MM.1S (cell line): ENCODE measurements at regions not wholly inside any gene's neighbourhood (a gene's known extent, or its start where the extent isn't known, plus 50 kb on each side); places are given as distances from the start of the nearest gene placed in this dataset.

Experiments
- DNase-seq: peaks from one replicate; pipeline ENCODE4 v3.0.0-alpha.2; 2015
- H2AFZ ChIP-seq: fragments of 300-600 bp; sonication (generic); 2 replicates; pipeline ENCODE4 v1.6.0; 2016; ENCODE audit warnings: antibody characterized with exemption, low read length
- H3F3A ChIP-seq: fragments of 300-600 bp; sonication (generic); 2 replicates; pipeline ENCODE4 v1.6.1; 2016; ENCODE audit warnings: mild to moderate bottlenecking, antibody characterized with exemption, low read length, moderate library complexity, mixed read lengths; ENCODE audit not compliant: insufficient read depth
- H3K27ac ChIP-seq: fragments of 300-600 bp; sonication (generic); 2 replicates; pipeline ENCODE4 v1.5.1; 2016; ENCODE audit warnings: mild to moderate bottlenecking, low read length
- H3K27me3 ChIP-seq: fragments of 300-600 bp; sonication (generic); replicated peaks from 2 replicates; pipeline ENCODE4 v1.6.0; 2016; ENCODE audit warnings: low read length; ENCODE audit not compliant: insufficient read depth
- H3K36me3 ChIP-seq: fragments of 300-600 bp; sonication (generic); replicated peaks from 2 replicates; pipeline ENCODE4 v1.6.1; 2016; ENCODE audit warnings: mild to moderate bottlenecking, low read length, mixed read lengths; ENCODE audit not compliant: insufficient read depth
- H3K4me1 ChIP-seq: fragments of 300-600 bp; sonication (generic); 2 replicates; pipeline ENCODE4 v1.6.1; 2016; ENCODE audit warnings: low read length, mixed read lengths
- H3K4me2 ChIP-seq: fragments of 300-600 bp; sonication (generic); 2 replicates; pipeline ENCODE4 v1.6.0; 2016; ENCODE audit warnings: low read depth, low read length
- H3K4me3 ChIP-seq: fragments of 300-600 bp; sonication (generic); 2 replicates; pipeline ENCODE4 v1.5.1; 2016; ENCODE audit warnings: low read length, mixed read lengths
- H3K79me2 ChIP-seq: fragments of 300-600 bp; sonication (generic); 2 replicates; pipeline ENCODE4 v1.6.1; 2016; ENCODE audit warnings: mixed run types, low read length, mixed read lengths
- H3K9ac ChIP-seq: fragments of 300-600 bp; sonication (generic); 2 replicates; pipeline ENCODE4 v1.6.1; 2016; ENCODE audit warnings: low read length, mixed read lengths
- H3K9me2 ChIP-seq: fragments of 300-600 bp; sonication (generic); replicated peaks from 2 replicates; pipeline ENCODE4 v1.6.1; 2016; ENCODE audit warnings: mild to moderate bottlenecking, low read length, mixed read lengths; ENCODE audit not compliant: insufficient read depth
- H3K9me3 ChIP-seq: fragments of 300-600 bp; sonication (generic); replicated peaks from 2 replicates; pipeline ENCODE4 v1.6.1; 2016; ENCODE audit warnings: mild to moderate bottlenecking, low read length, mixed read lengths; ENCODE audit not compliant: insufficient read depth
- H4K20me1 ChIP-seq: fragments of 300-600 bp; sonication (generic); 2 replicates; pipeline ENCODE4 v1.6.1; 2016; ENCODE audit warnings: mild to moderate bottlenecking, low read length, moderate library complexity, mixed read lengths; ENCODE audit not compliant: insufficient read depth
- CTCF ChIP-seq: fragments of 300-600 bp; sonication (generic); IDR thresholded peaks from 2 replicates; pipeline ENCODE4 v1.5.1; 2016; ENCODE audit warnings: antibody characterized with exemption, low read length, mixed read lengths
- EZH2 ChIP-seq: fragments of 300-600 bp; sonication (generic); optimal IDR thresholded peaks from 2 replicates; pipeline ENCODE3; 2017; ENCODE audit warnings: low read depth, mild to moderate bottlenecking, antibody characterized with exemption, low read length, mixed read lengths
- EZH2phosphoT487 ChIP-seq: fragments of 300-600 bp; sonication (generic); IDR thresholded peaks from 2 replicates; pipeline ENCODE4 v1.6.1; 2018; ENCODE audit warnings: antibody characterized with exemption, low read length

DNA sequence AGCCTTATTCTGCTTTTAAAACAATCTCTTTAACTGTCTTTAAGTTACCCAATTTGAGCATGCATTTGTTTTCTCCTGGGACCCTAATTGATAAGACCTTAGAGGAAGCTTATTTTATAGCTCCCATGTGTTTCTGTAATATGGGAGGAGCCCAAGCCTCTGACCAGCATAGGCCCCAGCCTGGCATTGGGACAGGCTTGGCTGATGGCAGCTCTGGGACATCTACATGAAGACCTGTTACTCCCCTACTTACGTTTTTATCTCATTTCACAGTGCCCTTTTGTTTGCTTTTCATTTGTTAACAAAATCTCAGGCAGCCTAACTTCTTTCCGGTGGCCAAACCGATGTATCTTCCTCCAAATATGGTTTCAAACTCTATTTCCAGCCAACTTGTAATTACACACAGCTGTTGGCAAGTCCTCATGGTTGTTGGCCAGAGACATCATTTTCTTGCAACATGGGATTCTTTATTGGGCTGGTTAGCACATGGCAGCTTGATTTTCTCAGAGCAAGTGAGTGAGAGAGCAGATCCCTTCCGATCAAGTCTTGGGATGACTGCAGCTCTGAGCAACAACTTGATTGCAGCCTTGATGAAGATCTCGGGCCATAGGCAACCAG is 1117.5 kb downstream of the AACS start:
- no peak for DNase-seq
- H3K9ac ChIP-seq, result no peak overlapping the region
- TF ChIP-seq CTCF, result no peak
- no peak for TF ChIP-seq EZH2
- TF ChIP-seq EZH2phosphoT487, result no peak
- no peaks in the 10 kb centered on the region for H3K79me2 ChIP-seq
- H3K36me3 ChIP-seq, result no peaks in the 10 kb centered on the region
- no peaks in the 10 kb centered on the region for H3K27me3 ChIP-seq
- H3K27ac ChIP-seq, result no peak overlapping the region
- H3K4me2 ChIP-seq, result no peak overlapping the region
- no peak overlapping the region for H3K4me3 ChIP-seq
- no peaks in the 10 kb centered on the region for H3K4me1 ChIP-seq
- no peaks in the 10 kb centered on the region for H3K9me3 ChIP-seq
- no peak overlapping the region for H2AFZ ChIP-seq
- H3K9me2 ChIP-seq, result no peaks in the 10 kb centered on the region
- no peaks in the 10 kb centered on the region for H3F3A ChIP-seq
- no peaks in the 10 kb centered on the region for H4K20me1 ChIP-seq

GRCh38 chr12:126185025-126185424 is 1119.8 kb downstream of the AACS start:
- H3K27me3 ChIP-seq, result no peaks in the 10 kb centered on the region
- no peak overlapping the region for H3K9ac ChIP-seq
- H2AFZ ChIP-seq, result no peak overlapping the region
- H3K9me3 ChIP-seq, result no peaks in the 10 kb centered on the region
- H3K4me1 ChIP-seq, result no peaks in the 10 kb centered on the region
- H4K20me1 ChIP-seq, result no peaks in the 10 kb centered on the region
- H3K36me3 ChIP-seq, result no peaks in the 10 kb centered on the region
- DNase-seq, result no peak
- no peak overlapping the region for H3K27ac ChIP-seq
- no peaks in the 10 kb centered on the region for H3K79me2 ChIP-seq
- no peak overlapping the region for H3K4me3 ChIP-seq
- no peak overlapping the region for H3K4me2 ChIP-seq
- H3F3A ChIP-seq, result no peaks in the 10 kb centered on the region
- H3K9me2 ChIP-seq, result no peaks in the 10 kb centered on the region
- TF ChIP-seq EZH2phosphoT487 (no peak), CTCF (no peak), EZH2 (no peak)

- Histone ChIP-seq H3K4me2 (no peak overlapping the region), H2AFZ (no peak overlapping the region), H3K4me3 (no peak overlapping the region)
These were observed 1124.6 kb downstream of the AACS start for GRCh38 chr12:126189856-126190255.

More at GRCh38 chr12:126189856-126190255, 1124.6 kb downstream of the AACS start:
- Histone ChIP-seq H3K79me2 (no peaks in the 10 kb centered on the region), H3K9me2 (no peaks in the 10 kb centered on the region), H3K9ac (no peak overlapping the region), H3F3A (no peaks in the 10 kb centered on the region), H3K27me3 (no peaks in the 10 kb centered on the region), H4K20me1 (no peaks in the 10 kb centered on the region), H3K36me3 (no peaks in the 10 kb centered on the region), H3K4me1 (no peaks in the 10 kb centered on the region), H3K27ac (no peak overlapping the region), H3K9me3 (no peaks in the 10 kb centered on the region)
- no peak for DNase-seq
- TF ChIP-seq CTCF (no peak), EZH2 (no peak), EZH2phosphoT487 (no peak)
